H9 (cell line): ENCODE measurements at regions not wholly inside any gene's neighbourhood (a gene's known extent, or its start where the extent isn't known, plus 50 kb on each side); places are given as distances from the start of the nearest gene placed in this dataset.

Experiments
- DNase-seq: peaks from one replicate; pipeline ENCODE4 v3.0.0-alpha.2; 2017
- H2AFZ ChIP-seq: one replicate; pipeline ENCODE4 v1.6.1; 2013; ENCODE audit warnings: mild to moderate bottlenecking, low read length, control low read depth, moderate library complexity
- H2AK5ac ChIP-seq: 2 replicates; pipeline ENCODE4 v1.6.1; 2013; ENCODE audit warnings: low read length, control low read depth, mixed read lengths; ENCODE audit not compliant: insufficient read length
- H2BK120ac ChIP-seq: one replicate; pipeline ENCODE4 v1.6.1; 2013; ENCODE audit warnings: low read depth, mild to moderate bottlenecking, low read length, control low read depth, inconsistent platforms; ENCODE audit not compliant: poor library complexity, severe bottlenecking
- H2BK12ac ChIP-seq: 2 replicates; pipeline ENCODE4 v1.6.1; 2013; ENCODE audit warnings: low read length, control low read depth, mixed read lengths, low read depth; ENCODE audit not compliant: insufficient read length
- H2BK15ac ChIP-seq: 2 replicates; pipeline ENCODE4 v1.6.1; 2013; ENCODE audit warnings: low read depth, low read length, control low read depth
- H2BK20ac ChIP-seq: one replicate; pipeline ENCODE4 v1.6.1; 2013; ENCODE audit warnings: low read depth, mild to moderate bottlenecking, low read length, control low read depth, inconsistent platforms; ENCODE audit not compliant: poor library complexity, severe bottlenecking
- H2BK5ac ChIP-seq: 2 replicates; pipeline ENCODE4 v1.6.1; 2013; ENCODE audit warnings: low read length, control low read depth, mixed read lengths; ENCODE audit not compliant: insufficient read length
- H3K14ac ChIP-seq: 2 replicates; pipeline ENCODE4 v1.6.1; 2013; ENCODE audit warnings: low read length, control low read depth; ENCODE audit not compliant: insufficient read depth
- H3K18ac ChIP-seq: 2 replicates; pipeline ENCODE4 v1.6.1; 2013; ENCODE audit warnings: low read depth, mild to moderate bottlenecking, mixed read lengths, low read length, control low read depth; ENCODE audit not compliant: insufficient read length
- H3K23ac ChIP-seq: 2 replicates; pipeline ENCODE4 v1.6.1; 2013; ENCODE audit warnings: low read length, control low read depth, mixed read lengths, low read depth; ENCODE audit not compliant: insufficient read length
- H3K23me2 ChIP-seq: 2 replicates; pipeline ENCODE4 v1.6.1; 2013; ENCODE audit warnings: low read depth, mild to moderate bottlenecking, mixed read lengths, low read length, control low read depth; ENCODE audit not compliant: insufficient read length, poor library complexity, severe bottlenecking
- H3K27ac ChIP-seq: 2 replicates; pipeline ENCODE4 v1.5.1; 2013; ENCODE audit warnings: low read length, control low read depth, mixed read lengths, low read depth; ENCODE audit not compliant: insufficient read length
- H3K27me3 ChIP-seq: 2 replicates; pipeline ENCODE4 v1.6.1; 2013; ENCODE audit warnings: low read length, control low read depth, inconsistent platforms; ENCODE audit not compliant: insufficient read depth
- H3K4ac ChIP-seq: 2 replicates; pipeline ENCODE4 v1.6.1; 2013; ENCODE audit warnings: low read depth, mild to moderate bottlenecking, control low read depth, inconsistent platforms, low read length, moderate library complexity
- H3K4me1 ChIP-seq: 2 replicates; pipeline ENCODE4 v1.6.1; 2013; ENCODE audit warnings: low read length, control low read depth, inconsistent platforms; ENCODE audit not compliant: insufficient read depth
- H3K4me2 ChIP-seq: 2 replicates; pipeline ENCODE4 v1.6.1; 2013; ENCODE audit warnings: low read length, control low read depth, mixed read lengths; ENCODE audit not compliant: insufficient read length, insufficient read depth
- H3K56ac ChIP-seq: 2 replicates; pipeline ENCODE4 v1.6.1; 2013; ENCODE audit warnings: low read depth, mild to moderate bottlenecking, mixed read lengths, low read length, control low read depth; ENCODE audit not compliant: insufficient read length
- H3K79me1 ChIP-seq: 2 replicates; pipeline ENCODE4 v1.6.1; 2013; ENCODE audit warnings: low read depth, mild to moderate bottlenecking, moderate library complexity, low read length, control low read depth, inconsistent platforms; ENCODE audit not compliant: insufficient read depth, poor library complexity, severe bottlenecking
- H3K79me2 ChIP-seq: 2 replicates; pipeline ENCODE4 v1.6.1; 2013; ENCODE audit warnings: low read length, control low read depth, inconsistent platforms; ENCODE audit not compliant: insufficient read depth
- H3K9ac ChIP-seq: 2 replicates; pipeline ENCODE4 v1.6.1; 2013; ENCODE audit warnings: low read length, control low read depth, mixed read lengths; ENCODE audit not compliant: insufficient read length; ENCODE audit errors: extremely low read depth
- H3K9me3 ChIP-seq: one replicate; pipeline ENCODE4 v1.6.1; 2013; ENCODE audit warnings: low read depth, low read length, inconsistent platforms; ENCODE audit not compliant: control insufficient read depth
- H3T11ph ChIP-seq: one replicate; pipeline ENCODE4 v1.6.1; 2013; ENCODE audit warnings: mild to moderate bottlenecking, low read length, control low read depth, inconsistent platforms
- H4K20me1 ChIP-seq: one replicate; pipeline ENCODE4 v1.6.1; 2013; ENCODE audit not compliant: control insufficient read depth, insufficient read length, insufficient read depth
- H4K5ac ChIP-seq: 2 replicates; pipeline ENCODE4 v1.6.1; 2013; ENCODE audit warnings: low read depth, mild to moderate bottlenecking, mixed read lengths, low read length, control low read depth; ENCODE audit not compliant: insufficient read length
- H4K8ac ChIP-seq: replicated peaks from 2 replicates; pipeline ENCODE4 v1.6.1; 2013; ENCODE audit warnings: low read length, control low read depth, mixed read lengths, low read depth; ENCODE audit not compliant: insufficient read length
- H4K91ac ChIP-seq: 2 replicates; pipeline ENCODE4 v1.6.1; 2013; ENCODE audit warnings: low read depth, mild to moderate bottlenecking, moderate library complexity, mixed read lengths, low read length, control low read depth; ENCODE audit not compliant: insufficient read length
- H3K27ac Mint-ChIP-seq, 3 experiments: 2 replicates in 2 of 3; 3 replicates in 1 of 3; pipeline ENCODE4 v1.8.0; 2020 to 2021; ENCODE audit warnings: mixed read lengths in 3 of 3, mild to moderate bottlenecking in 1 of 3, moderate library complexity in 1 of 3
- H3K27me3 Mint-ChIP-seq: 2 replicates; pipeline ENCODE4 v1.8.0; 2021; ENCODE audit warnings: low read depth, mild to moderate bottlenecking, moderate library complexity, mixed read lengths
- H3K36me3 Mint-ChIP-seq, 3 experiments: 2 replicates in 2 of 3; 3 replicates in 1 of 3; pipeline ENCODE4 v1.8.0; 2020 to 2021; ENCODE audit warnings: low read depth in 3 of 3, mixed read lengths in 3 of 3; ENCODE audit not compliant: insufficient read depth in 1 of 3
- H3K4me1 Mint-ChIP-seq, 2 experiments: 2 replicates each; pipeline ENCODE4 v1.8.0; 2020; ENCODE audit warnings: mixed read lengths in 2 of 2
- H3K4me3 Mint-ChIP-seq, 2 experiments: 2 replicates in 1 of 2; 3 replicates in 1 of 2; pipeline ENCODE4 v1.8.0; 2020 to 2021; ENCODE audit warnings: mild to moderate bottlenecking in 2 of 2, mixed read lengths in 2 of 2, moderate library complexity in 1 of 2
- H3K9me3 Mint-ChIP-seq, 2 experiments: 2 replicates in 1 of 2; 3 replicates in 1 of 2; pipeline ENCODE4 v1.8.0; 2020; ENCODE audit warnings: mild to moderate bottlenecking in 2 of 2, mixed read lengths in 2 of 2, moderate library complexity in 1 of 2
- WGBS: extraction: QIAGEN DNeasy Blood & Tissue Kit; methylation state at CpG from one replicate; pipeline ENCODE4 v1.1.7; 2013; ENCODE audit warnings: missing lambda C conversion rate, low lambda C conversion rate, mixed read lengths; ENCODE audit not compliant: insufficient read length; ENCODE audit errors: extremely low coverage; 5-methylcytosine and 5-hydroxymethylcytosine counted together
- TF ChIP-seq, protein P1 (sequence below): fragments of 200-600 bp; sonication (generic); conservative IDR thresholded peaks from 3 replicates; pipeline ENCODE4 v1.8.0; 2021; ENCODE audit warnings: antibody characterized with exemption, mild to moderate bottlenecking

DNA sequence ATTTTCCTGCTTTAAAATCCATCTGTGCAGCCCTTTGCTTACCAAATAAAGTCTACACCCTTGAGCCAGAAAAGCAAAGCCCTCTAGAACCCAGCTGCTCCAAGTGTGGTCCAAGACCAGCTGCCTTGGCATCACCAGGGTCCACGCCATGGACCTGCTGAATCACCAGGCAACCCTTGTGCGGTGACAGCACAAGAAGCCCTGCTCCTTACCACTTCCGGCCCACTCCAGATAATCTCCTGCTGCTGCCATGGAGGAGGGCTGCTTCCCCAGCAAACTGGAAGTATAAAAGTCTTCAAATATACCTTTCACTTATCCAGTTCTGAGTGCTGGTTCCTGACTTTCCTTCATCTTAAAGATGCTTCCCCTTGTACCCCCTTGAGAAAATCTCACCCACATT is 106.0 kb upstream of the PKDCC start:
- Mint-ChIP-seq H3K4me1 (peaks cover 59 to 62% of the 10 kb centered on the region in 2 experiments), H3K9me3 (peaks cover 0 to 6% of the 10 kb centered on the region in 2 experiments; a peak in 2 of 5 replicates), H3K27ac (no peak overlapping the region), H3K36me3 (peaks cover 0 to 11% (median 0%) of the 10 kb centered on the region in 3 experiments; a peak in 1 of 7 replicates), H3K27me3 (peaks cover 2% of the 10 kb centered on the region), H3K4me3 (no peak overlapping the region)
- Histone ChIP-seq H3K4me2 (no peak overlapping the region), H3K9me3 (no peaks in the 10 kb centered on the region), H2BK12ac (no peak overlapping the region), H3T11ph (no peak overlapping the region), H3K23ac (no peak overlapping the region), H4K8ac (no peak overlapping the region), H4K20me1 (no peaks in the 10 kb centered on the region), H4K5ac (no peak overlapping the region), H3K9ac (no peak overlapping the region), H3K27me3 (no peaks in the 10 kb centered on the region), H3K27ac (no peak overlapping the region), H3K79me2 (no peaks in the 10 kb centered on the region), H3K56ac (no peak overlapping the region), H3K18ac (no peak overlapping the region), H3K23me2 (no peaks in the 10 kb centered on the region), H2BK5ac (no peak overlapping the region), H3K79me1 (no peaks in the 10 kb centered on the region), H3K14ac (no peak overlapping the region), H4K91ac (no peak overlapping the region), H2BK15ac (no peak overlapping the region), H3K4me1 (peaks cover 12% of the 10 kb centered on the region; the same call in 1 of the 2 replicates), H2BK120ac (no peak overlapping the region), H2AK5ac (no peak overlapping the region), H3K4ac (no peak overlapping the region), H2AFZ (no peak overlapping the region), H2BK20ac (no peak overlapping the region)
- no CpG with 5 or more reads among the region's 3 CpGs for WGBS
- TF ChIP-seq, protein P1, sequence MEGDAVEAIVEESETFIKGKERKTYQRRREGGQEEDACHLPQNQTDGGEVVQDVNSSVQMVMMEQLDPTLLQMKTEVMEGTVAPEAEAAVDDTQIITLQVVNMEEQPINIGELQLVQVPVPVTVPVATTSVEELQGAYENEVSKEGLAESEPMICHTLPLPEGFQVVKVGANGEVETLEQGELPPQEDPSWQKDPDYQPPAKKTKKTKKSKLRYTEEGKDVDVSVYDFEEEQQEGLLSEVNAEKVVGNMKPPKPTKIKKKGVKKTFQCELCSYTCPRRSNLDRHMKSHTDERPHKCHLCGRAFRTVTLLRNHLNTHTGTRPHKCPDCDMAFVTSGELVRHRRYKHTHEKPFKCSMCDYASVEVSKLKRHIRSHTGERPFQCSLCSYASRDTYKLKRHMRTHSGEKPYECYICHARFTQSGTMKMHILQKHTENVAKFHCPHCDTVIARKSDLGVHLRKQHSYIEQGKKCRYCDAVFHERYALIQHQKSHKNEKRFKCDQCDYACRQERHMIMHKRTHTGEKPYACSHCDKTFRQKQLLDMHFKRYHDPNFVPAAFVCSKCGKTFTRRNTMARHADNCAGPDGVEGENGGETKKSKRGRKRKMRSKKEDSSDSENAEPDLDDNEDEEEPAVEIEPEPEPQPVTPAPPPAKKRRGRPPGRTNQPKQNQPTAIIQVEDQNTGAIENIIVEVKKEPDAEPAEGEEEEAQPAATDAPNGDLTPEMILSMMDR, result no peak
- DNase-seq, result no peak
